Fibroblast of villous mesenchyme (primary cell): ENCODE measurements at regions not wholly inside any gene's neighbourhood (a gene's known extent, or its start where the extent isn't known, plus 50 kb on each side); places are given as distances from the start of the nearest gene placed in this dataset.

Experiments used
- DNase-seq: peaks from one replicate; pipeline ENCODE4 v3.0.0-alpha.2; 2010; ENCODE audit warnings: low read depth
- H3K4me3 ChIP-seq: 2 replicates; pipeline ENCODE4 v1.5.1; 2011; ENCODE audit warnings: low read depth, mild to moderate bottlenecking, low read length
- CTCF ChIP-seq: IDR thresholded peaks from 2 replicates; pipeline ENCODE4 v1.5.1; 2012; ENCODE audit warnings: low read depth, mild to moderate bottlenecking, low read length; ENCODE audit not compliant: insufficient read depth

- no peak for TF ChIP-seq CTCF
- no peak overlapping the region for H3K4me3 ChIP-seq
- peak; percentile 22 for DNase-seq
These were observed 511.0 kb downstream of the PRELID2 start for GRCh38 chr5:145324101-145324500.

- DNase-seq = no peak
- TF ChIP-seq CTCF = no peak
- H3K4me3 ChIP-seq = no peak overlapping the region
These were observed 518.9 kb downstream of the PRELID2 start for GRCh38 chr5:145316282-145316681.

- TF ChIP-seq CTCF = no peak
- H3K4me3 ChIP-seq = no peak overlapping the region
- DNase-seq = no peak
These were observed 527.2 kb downstream of the PRELID2 start for GRCh38 chr5:145307866-145308382.

GRCh38 chr5:145295236-145295835 is 539.8 kb downstream of the PRELID2 start:
- peak; percentile 77 for DNase-seq
- no peak for TF ChIP-seq CTCF
- no peak overlapping the region for H3K4me3 ChIP-seq

GRCh38 chr5:145294331-145294730 is 540.8 kb downstream of the PRELID2 start:
- no peak for TF ChIP-seq CTCF
- peak; percentile 79 for DNase-seq
- H3K4me3 ChIP-seq = no peak overlapping the region

GRCh38 chr5:145293716-145294115 is 541.4 kb downstream of the PRELID2 start:
- no peak for DNase-seq
- no peak for TF ChIP-seq CTCF

GRCh38 chr5:145292278-145292677 is 542.9 kb downstream of the PRELID2 start:
- no peak for TF ChIP-seq CTCF
- DNase-seq = peak; percentile 4
- no peak overlapping the region for H3K4me3 ChIP-seq

More at GRCh38 chr5:145293716-145294115, 541.4 kb downstream of the PRELID2 start:
- H3K4me3 ChIP-seq = no peak overlapping the region
